Prostate gland (tissue), 2 donors: ENCODE measurements at regions not wholly inside any gene's neighbourhood (a gene's known extent, or its start where the extent isn't known, plus 50 kb on each side); places are given as distances from the start of the nearest gene placed in this dataset.

Experiments
- DNase-seq: peaks from one replicate; pipeline ENCODE4 v3.0.0-alpha.2; 2019; ENCODE audit warnings: low spot score
- H3K27ac ChIP-seq, 2 donors: fragments of 200-600 bp; sonication (generic); 2 replicates each; pipeline ENCODE4 v1.5.1; 2017 to 2019
- H3K27me3 ChIP-seq: fragments of 200-600 bp; sonication (generic); replicated peaks from 2 replicates; pipeline ENCODE4 v1.5.1; 2019; ENCODE audit not compliant: insufficient read depth
- H3K36me3 ChIP-seq, 2 donors: fragments of 200-600 bp; sonication (generic); 1 replicate in 1 of 2; 2 replicates in 1 of 2; pipeline versions ENCODE4 v1.5.1 to v1.8.1; 2017 to 2019
- H3K4me1 ChIP-seq: fragments of 200-600 bp; sonication (generic); replicated peaks from 2 replicates; pipeline ENCODE4 v1.5.1; 2019
- H3K4me3 ChIP-seq, 2 donors: fragments of 200-600 bp; sonication (generic); 2 replicates each; pipeline ENCODE4 v1.5.1; 2017 to 2019
- H3K9me3 ChIP-seq: fragments of 200-600 bp; sonication (generic); 2 replicates; pipeline ENCODE4 v1.5.1; 2017
- POLR2A ChIP-seq: fragments of 450-650 bp; IDR thresholded peaks from one replicate; pipeline ENCODE4 v1.6.1; 2016; ENCODE audit warnings: antibody characterized with exemption, mild to moderate bottlenecking
- POLR2AphosphoS5 ChIP-seq: sonication (generic); formaldehyde crosslinking; IDR thresholded peaks from one replicate; pipeline ENCODE4 v1.6.1; 2017; ENCODE audit warnings: antibody characterized with exemption
- WGBS: methylation state at CpG from one replicate; pipeline ENCODE4 v1.1.5; 2018; 5-methylcytosine and 5-hydroxymethylcytosine counted together
- intact Hi-C: fragments of 100-400 bp; cut with DNase I; formaldehyde crosslinking; loops from one replicate; pipeline ENCODE4 v1.14.2; 2022
- TF ChIP-seq, protein P1 (sequence below), 4 experiments: fragments of 200-600 bp in 2 of 4; fragments of 450-650 bp in 2 of 4; sonication (generic) in 2 of 4; IDR thresholded peaks; 1 replicate in 3 of 4; 2 replicates in 1 of 4; pipeline ENCODE4 v1.5.1; 2016 to 2019; ENCODE audit warnings: antibody characterized with exemption in 4 of 4, mild to moderate bottlenecking in 2 of 4, moderate library complexity in 2 of 4

DNA sequence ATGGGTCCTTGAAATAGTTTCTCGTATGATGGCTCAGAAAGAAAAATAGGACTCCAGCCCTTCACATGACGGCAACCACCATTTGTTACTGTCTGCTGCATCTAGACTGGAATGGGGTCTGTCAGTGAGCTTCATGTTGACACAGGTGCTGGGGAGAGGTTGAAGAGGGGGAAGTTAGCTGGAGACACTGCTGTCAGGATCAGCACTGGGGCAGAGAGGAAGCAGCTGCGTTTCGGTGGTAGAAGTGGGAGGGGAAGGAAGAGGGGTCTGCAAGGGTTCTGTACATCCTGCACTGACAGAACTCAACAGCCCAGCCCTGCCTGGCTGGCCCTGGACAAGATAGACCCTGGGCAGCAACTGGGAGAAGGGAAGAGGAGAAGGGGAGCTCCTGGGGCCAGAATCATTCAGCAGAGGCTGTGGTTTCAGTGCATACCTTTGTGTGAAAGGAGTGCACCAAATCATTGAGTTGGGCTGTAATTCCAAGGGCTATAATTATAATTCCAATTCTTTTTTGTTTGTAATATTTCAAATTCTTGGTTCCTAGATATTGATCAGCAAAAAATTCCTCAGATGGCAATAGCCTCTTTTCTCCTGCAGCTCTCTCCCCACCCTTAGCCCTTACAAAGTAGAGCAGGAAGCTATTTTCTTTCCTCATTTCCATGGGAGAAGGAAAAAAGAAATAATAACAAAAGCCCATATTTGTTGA, 119.4 kb upstream of the C1GALT1C1 start:
- H3K4me1 ChIP-seq = no peaks in the 10 kb centered on the region
- no peak for TF ChIP-seq POLR2AphosphoS5
- TF ChIP-seq, protein P1, sequence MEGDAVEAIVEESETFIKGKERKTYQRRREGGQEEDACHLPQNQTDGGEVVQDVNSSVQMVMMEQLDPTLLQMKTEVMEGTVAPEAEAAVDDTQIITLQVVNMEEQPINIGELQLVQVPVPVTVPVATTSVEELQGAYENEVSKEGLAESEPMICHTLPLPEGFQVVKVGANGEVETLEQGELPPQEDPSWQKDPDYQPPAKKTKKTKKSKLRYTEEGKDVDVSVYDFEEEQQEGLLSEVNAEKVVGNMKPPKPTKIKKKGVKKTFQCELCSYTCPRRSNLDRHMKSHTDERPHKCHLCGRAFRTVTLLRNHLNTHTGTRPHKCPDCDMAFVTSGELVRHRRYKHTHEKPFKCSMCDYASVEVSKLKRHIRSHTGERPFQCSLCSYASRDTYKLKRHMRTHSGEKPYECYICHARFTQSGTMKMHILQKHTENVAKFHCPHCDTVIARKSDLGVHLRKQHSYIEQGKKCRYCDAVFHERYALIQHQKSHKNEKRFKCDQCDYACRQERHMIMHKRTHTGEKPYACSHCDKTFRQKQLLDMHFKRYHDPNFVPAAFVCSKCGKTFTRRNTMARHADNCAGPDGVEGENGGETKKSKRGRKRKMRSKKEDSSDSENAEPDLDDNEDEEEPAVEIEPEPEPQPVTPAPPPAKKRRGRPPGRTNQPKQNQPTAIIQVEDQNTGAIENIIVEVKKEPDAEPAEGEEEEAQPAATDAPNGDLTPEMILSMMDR (IDR thresholded peaks at IDR 0.05) = no peak
- no peak for TF ChIP-seq POLR2A
- WGBS = 26% methylated on average over 4 of the region's 4 CpGs
- H3K36me3 ChIP-seq = no peaks in the 10 kb centered on the region
- H3K27me3 ChIP-seq = no peaks in the 10 kb centered on the region
- H3K9me3 ChIP-seq = no peaks in the 10 kb centered on the region
- no peak overlapping the region for H3K27ac ChIP-seq
- DNase-seq = no peak
- no peak overlapping the region for H3K4me3 ChIP-seq
- intact Hi-C loops = no loop called here

DNA sequence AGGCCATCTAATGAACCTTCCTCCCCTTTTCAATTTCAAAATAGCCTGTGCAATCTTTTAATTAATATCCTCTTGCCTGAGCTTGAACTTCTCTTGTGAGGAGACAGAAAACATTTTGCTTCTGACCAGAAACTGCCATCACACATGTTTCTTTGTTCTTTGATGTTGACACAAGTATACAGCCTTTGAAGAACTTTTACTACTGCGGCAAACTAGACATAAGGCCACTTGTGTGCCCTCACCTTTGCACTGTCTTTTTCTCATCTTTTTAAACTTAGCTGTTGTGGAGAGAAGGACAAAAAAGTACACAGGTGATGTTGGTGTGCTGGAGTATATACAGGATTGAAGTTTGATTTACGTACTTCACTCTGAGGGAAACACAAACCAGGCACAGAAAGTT, 116.3 kb upstream of the C1GALT1C1 start:
- H3K36me3 ChIP-seq = no peaks in the 10 kb centered on the region
- TF ChIP-seq POLR2AphosphoS5 = no peak
- TF ChIP-seq, protein P1 (IDR thresholded peaks at IDR 0.05) = no peak
- TF ChIP-seq POLR2A = no peak
- H3K27ac ChIP-seq = no peak overlapping the region
- DNase-seq = no peak
- H3K4me1 ChIP-seq = no peaks in the 10 kb centered on the region
- 52% methylated on average over 2 of the region's 2 CpGs for whole genome bisulfite sequencing
- H3K27me3 ChIP-seq = no peaks in the 10 kb centered on the region
- no peak overlapping the region for H3K4me3 ChIP-seq
- intact Hi-C loops = no loop called here
- H3K9me3 ChIP-seq = no peaks in the 10 kb centered on the region

DNA sequence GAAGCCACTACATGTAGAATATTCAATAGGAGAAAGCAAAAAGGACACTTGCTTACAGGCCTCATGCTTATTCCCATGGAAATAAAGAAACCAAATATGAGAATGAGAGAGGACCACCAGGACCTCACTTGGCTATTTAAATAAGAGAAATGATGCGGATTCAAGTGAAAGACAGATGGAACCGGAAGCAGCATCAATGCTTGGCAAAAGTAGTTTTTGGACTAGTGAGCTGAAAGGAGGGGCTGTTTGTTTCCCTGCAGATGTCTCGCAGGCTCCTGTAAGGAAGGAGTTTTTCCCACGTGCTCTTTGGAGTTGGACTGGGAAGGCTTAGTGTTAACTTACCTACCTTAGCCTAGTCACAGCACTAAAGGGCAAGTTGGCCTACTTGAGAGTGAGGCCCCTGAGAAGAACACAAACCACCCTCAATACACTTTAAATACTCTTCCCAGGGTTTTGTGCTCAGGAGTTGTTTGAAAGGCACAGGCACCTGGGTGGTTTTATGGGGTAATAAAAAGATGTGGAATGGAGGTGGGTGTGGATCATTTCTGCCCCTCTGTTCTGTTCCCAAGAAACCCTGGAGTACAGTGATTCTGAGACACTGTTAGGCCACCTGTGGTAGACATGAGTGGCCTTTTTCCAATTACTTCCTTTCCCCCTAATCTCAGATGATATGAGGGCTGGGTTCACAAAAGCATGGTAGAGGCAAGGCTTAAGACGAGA, 113.3 kb upstream of the C1GALT1C1 start:
- Histone ChIP-seq H3K36me3 (no peaks in the 10 kb centered on the region), H3K27ac (no peak overlapping the region), H3K27me3 (no peaks in the 10 kb centered on the region), H3K4me3 (no peak overlapping the region), H3K4me1 (no peaks in the 10 kb centered on the region), H3K9me3 (no peaks in the 10 kb centered on the region)
- no peak for DNase-seq
- intact Hi-C loops = no loop called here
- TF ChIP-seq POLR2AphosphoS5 = no peak
- TF ChIP-seq, protein P1 (IDR thresholded peaks at IDR 0.05) = no peak
- TF ChIP-seq POLR2A = no peak
- WGBS = 47% methylated on average over 5 of the region's 5 CpGs

DNA sequence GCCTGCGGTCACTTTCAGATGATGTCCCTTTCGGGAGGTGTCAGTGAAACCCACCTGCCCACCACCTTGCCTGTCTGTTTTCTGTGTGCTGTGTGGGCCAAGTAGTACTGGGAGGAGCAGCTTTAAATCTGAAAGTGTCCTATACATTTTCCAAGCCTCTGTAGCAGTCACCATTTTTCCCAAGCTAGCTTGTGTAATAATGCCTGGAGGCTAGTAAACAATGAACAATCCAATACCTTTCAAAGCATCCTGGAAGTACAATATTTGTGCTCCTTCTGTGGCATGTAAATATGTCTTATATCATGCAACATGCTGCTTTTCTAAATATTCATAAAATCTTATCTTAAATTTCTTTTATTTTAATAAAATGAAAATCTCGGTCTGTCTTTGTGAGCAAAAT, 111.6 kb upstream of the C1GALT1C1 start:
- Histone ChIP-seq H3K9me3 (no peaks in the 10 kb centered on the region), H3K4me1 (no peaks in the 10 kb centered on the region), H3K27me3 (no peaks in the 10 kb centered on the region), H3K4me3 (no peak overlapping the region), H3K36me3 (no peaks in the 10 kb centered on the region), H3K27ac (no peak overlapping the region)
- WGBS = 78% methylated on average over 3 of the region's 3 CpGs
- intact Hi-C loops = no loop called here
- DNase-seq = no peak
- no peak for TF ChIP-seq POLR2AphosphoS5
- no peak for TF ChIP-seq POLR2A
- TF ChIP-seq, protein P1 (IDR thresholded peaks at IDR 0.05) = no peak

DNA sequence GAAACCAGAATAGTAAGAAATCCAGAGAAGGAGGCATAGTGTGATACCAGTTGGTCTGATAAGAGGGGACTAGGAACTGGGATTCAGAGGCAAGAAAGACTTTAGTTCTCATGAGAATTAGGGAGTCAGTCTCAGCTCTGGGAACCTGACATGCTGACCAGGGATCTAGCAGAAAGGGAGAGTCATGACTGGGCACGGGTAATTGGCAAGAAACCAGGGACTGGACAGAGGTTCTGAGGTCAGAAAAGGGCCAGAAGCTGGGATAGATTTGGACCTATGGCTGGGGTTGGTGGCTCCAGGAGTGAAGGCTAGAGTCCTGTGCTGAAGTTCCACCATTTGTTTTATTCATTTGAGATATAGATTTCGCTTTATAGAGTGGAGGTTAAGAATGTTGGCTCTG, 110.2 kb upstream of the C1GALT1C1 start:
- WGBS = 75% methylated on average over 2 of the region's 2 CpGs
- H3K9me3 ChIP-seq = no peaks in the 10 kb centered on the region
- intact Hi-C loops = no loop called here
- H3K27ac ChIP-seq = no peak overlapping the region
- H3K4me3 ChIP-seq = no peak overlapping the region
- DNase-seq = no peak
- no peaks in the 10 kb centered on the region for H3K27me3 ChIP-seq
- H3K36me3 ChIP-seq = no peaks in the 10 kb centered on the region
- no peak for TF ChIP-seq POLR2A
- TF ChIP-seq, protein P1 (IDR thresholded peaks at IDR 0.05) = no peak
- no peak for TF ChIP-seq POLR2AphosphoS5
- H3K4me1 ChIP-seq = no peaks in the 10 kb centered on the region
